ENCODE measurements at regions not wholly inside any gene's neighbourhood (a gene's known extent, or its start where the extent isn't known, plus 50 kb on each side); places are given as distances from the start of the nearest gene placed in this dataset.

- DNase-seq = no peak
These were observed 52.9 kb upstream of the CITED4 start for GRCh38 chr1:40914927-40915569.

GRCh38 chr1:40915581-40915980 is 53.4 kb upstream of the CITED4 start:
- DNase-seq = no peak

GRCh38 chr1:40917995-40918711 is 56.0 kb upstream of the CITED4 start:
- DNase-seq = no peak

GRCh38 chr1:40919475-40920011 is 57.4 kb upstream of the CITED4 start:
- peak; percentile 46 for DNase-seq

GRCh38 chr1:40921522-40921921 is 58.0 kb upstream of the CTPS1 start:
- no peak for DNase-seq

- DNase-seq = no peak
These were observed 57.4 kb upstream of the CTPS1 start for GRCh38 chr1:40921981-40922677.

- DNase-seq = peak; percentile 14
These were observed 56.5 kb upstream of the CTPS1 start for GRCh38 chr1:40922969-40923368.

- no peak for DNase-seq
These were observed 55.9 kb upstream of the CTPS1 start for GRCh38 chr1:40923511-40924020.

GRCh38 chr1:40924767-40925166 is 54.7 kb upstream of the CTPS1 start:
- no peak for DNase-seq

GRCh38 chr1:40925834-40926410 is 53.6 kb upstream of the CTPS1 start:
- no peak for DNase-seq

GRCh38 chr1:40926441-40926840 is 53.1 kb upstream of the CTPS1 start:
- no peak for DNase-seq

GRCh38 chr1:40927781-40928180 is 51.7 kb upstream of the CTPS1 start:
- no peak for DNase-seq

- DNase-seq = no peak
These were observed 50.8 kb upstream of the CTPS1 start for GRCh38 chr1:40928699-40929098.

GRCh38 chr1:40929155-40929554 is 50.3 kb upstream of the CTPS1 start:
- DNase-seq = no peak
